Gastrocnemius medialis (tissue), 4 donors: ENCODE measurements at regions not wholly inside any gene's neighbourhood (a gene's known extent, or its start where the extent isn't known, plus 50 kb on each side); places are given as distances from the start of the nearest gene placed in this dataset.

ENCODE experiments used
- POLR2A ChIP-seq, 2 donors: fragments of 450-650 bp; IDR thresholded peaks; one replicate each; pipeline ENCODE4 v1.6.1; 2017; ENCODE audit warnings: antibody characterized with exemption in 2 of 2, mild to moderate bottlenecking in 2 of 2, moderate library complexity in 2 of 2
- TF ChIP-seq, protein P1 (sequence below), 5 experiments: fragments of 450-650 bp in 3 of 5; fragments of 200-600 bp in 2 of 5; sonication (generic) in 2 of 5; IDR thresholded peaks in 4 of 5; conservative IDR thresholded peaks in 1 of 5; 1 replicate in 4 of 5; 2 replicates in 1 of 5; pipeline ENCODE4 v1.5.1; 2016 to 2019; ENCODE audit warnings: antibody characterized with exemption in 5 of 5, mild to moderate bottlenecking in 3 of 5, moderate library complexity in 3 of 5

GRCh38 chr6:91075244-91075976 is 488.5 kb upstream of the MAP3K7 start:
- TF ChIP-seq, protein P1, sequence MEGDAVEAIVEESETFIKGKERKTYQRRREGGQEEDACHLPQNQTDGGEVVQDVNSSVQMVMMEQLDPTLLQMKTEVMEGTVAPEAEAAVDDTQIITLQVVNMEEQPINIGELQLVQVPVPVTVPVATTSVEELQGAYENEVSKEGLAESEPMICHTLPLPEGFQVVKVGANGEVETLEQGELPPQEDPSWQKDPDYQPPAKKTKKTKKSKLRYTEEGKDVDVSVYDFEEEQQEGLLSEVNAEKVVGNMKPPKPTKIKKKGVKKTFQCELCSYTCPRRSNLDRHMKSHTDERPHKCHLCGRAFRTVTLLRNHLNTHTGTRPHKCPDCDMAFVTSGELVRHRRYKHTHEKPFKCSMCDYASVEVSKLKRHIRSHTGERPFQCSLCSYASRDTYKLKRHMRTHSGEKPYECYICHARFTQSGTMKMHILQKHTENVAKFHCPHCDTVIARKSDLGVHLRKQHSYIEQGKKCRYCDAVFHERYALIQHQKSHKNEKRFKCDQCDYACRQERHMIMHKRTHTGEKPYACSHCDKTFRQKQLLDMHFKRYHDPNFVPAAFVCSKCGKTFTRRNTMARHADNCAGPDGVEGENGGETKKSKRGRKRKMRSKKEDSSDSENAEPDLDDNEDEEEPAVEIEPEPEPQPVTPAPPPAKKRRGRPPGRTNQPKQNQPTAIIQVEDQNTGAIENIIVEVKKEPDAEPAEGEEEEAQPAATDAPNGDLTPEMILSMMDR (IDR thresholded peaks at IDR 0.05 in 4 of 5, conservative IDR thresholded peaks at IDR 0.05 in 1 of 5) = no peak
- TF ChIP-seq POLR2A (IDR thresholded peaks at IDR 0.05) = no peak
